Inflammatory macrophage (primary cell): ENCODE measurements at regions not wholly inside any gene's neighbourhood (a gene's known extent, or its start where the extent isn't known, plus 50 kb on each side); places are given as distances from the start of the nearest gene placed in this dataset.
"Not testable (repeated sequence)": the region's sequence is repeated elsewhere in the genome, so short reads cannot be mapped to it uniquely, and the experiment has no call there.

Source experiments
- DNase-seq, 2 donors: peaks; one replicate each; pipeline ENCODE4 v3.0.0-alpha.2; 2020 to 2022

- no peak for DNase-seq
Observed at GRCh38 chr10:7027237-7027912, 383.5 kb downstream of the SFMBT2 start.

GRCh38 chr10:7026818-7027217 lies 384.0 kb downstream of the SFMBT2 start:
- DNase-seq: no peak

- DNase-seq: peak; percentile 58 to 59
Observed at GRCh38 chr10:7025296-7025695, 385.5 kb downstream of the SFMBT2 start.

- no peak for DNase-seq
Observed at GRCh38 chr10:7015457-7015856, 395.4 kb downstream of the SFMBT2 start.

- DNase-seq: no peak
Observed at GRCh38 chr10:7014721-7015120, 396.1 kb downstream of the SFMBT2 start.

GRCh38 chr10:7011994-7012393 lies 398.8 kb downstream of the SFMBT2 start:
- DNase-seq: no peak

GRCh38 chr10:7008645-7009044 lies 402.2 kb downstream of the SFMBT2 start:
- no peak for DNase-seq

GRCh38 chr10:7007600-7008190 lies 403.1 kb downstream of the SFMBT2 start:
- DNase-seq: no peak

GRCh38 chr10:7006566-7006965 lies 404.3 kb downstream of the SFMBT2 start:
- DNase-seq: no peak

- peak; percentile 47 to 64 for DNase-seq
Observed at GRCh38 chr10:7003831-7004395, 406.9 kb downstream of the SFMBT2 start.

- no peak for DNase-seq
Observed at GRCh38 chr10:7000061-7000460, 410.8 kb downstream of the SFMBT2 start.

GRCh38 chr10:6999232-6999925 lies 411.5 kb downstream of the SFMBT2 start:
- no peak for DNase-seq

- DNase-seq: no peak
Observed at GRCh38 chr10:6997509-6997908, 413.3 kb downstream of the SFMBT2 start.

GRCh38 chr10:6996431-6996830 lies 414.4 kb downstream of the SFMBT2 start:
- DNase-seq: no peak

GRCh38 chr10:6995831-6996230 lies 415.0 kb downstream of the SFMBT2 start:
- DNase-seq: peak; percentile 74 to 83

- no peak for DNase-seq
Observed at GRCh38 chr10:6995341-6995740, 415.3 kb upstream of the PRKCQ start.

- DNase-seq: no peak
Observed at GRCh38 chr10:6990891-6991290, 410.8 kb upstream of the PRKCQ start.

- DNase-seq: peak; percentile 51 to 60
Observed at GRCh38 chr10:6988654-6989053, 408.6 kb upstream of the PRKCQ start.

- DNase-seq: no peak
Observed at GRCh38 chr10:6987536-6987945, 407.5 kb upstream of the PRKCQ start.

GRCh38 chr10:6986927-6987326 lies 406.9 kb upstream of the PRKCQ start:
- no peak for DNase-seq

GRCh38 chr10:6985644-6986043 lies 405.6 kb upstream of the PRKCQ start:
- no peak for DNase-seq

- DNase-seq: no peak
Observed at GRCh38 chr10:6984971-6985370, 404.9 kb upstream of the PRKCQ start.

- not testable (repeated sequence) for DNase-seq
Observed at GRCh38 chr10:6984016-6984415, 403.9 kb upstream of the PRKCQ start.

- no peak for DNase-seq
Observed at GRCh38 chr10:6980353-6980752, 400.3 kb upstream of the PRKCQ start.
